Nucleus accumbens (tissue), 56 donors: ENCODE measurements at regions not wholly inside any gene's neighbourhood (a gene's known extent, or its start where the extent isn't known, plus 50 kb on each side); places are given as distances from the start of the nearest gene placed in this dataset.

Experiments
- DNase-seq, 56 donors: peaks; one replicate each; lab custom pipeline; 2025; lab: John Stamatoyannopoulos, UW

DNA sequence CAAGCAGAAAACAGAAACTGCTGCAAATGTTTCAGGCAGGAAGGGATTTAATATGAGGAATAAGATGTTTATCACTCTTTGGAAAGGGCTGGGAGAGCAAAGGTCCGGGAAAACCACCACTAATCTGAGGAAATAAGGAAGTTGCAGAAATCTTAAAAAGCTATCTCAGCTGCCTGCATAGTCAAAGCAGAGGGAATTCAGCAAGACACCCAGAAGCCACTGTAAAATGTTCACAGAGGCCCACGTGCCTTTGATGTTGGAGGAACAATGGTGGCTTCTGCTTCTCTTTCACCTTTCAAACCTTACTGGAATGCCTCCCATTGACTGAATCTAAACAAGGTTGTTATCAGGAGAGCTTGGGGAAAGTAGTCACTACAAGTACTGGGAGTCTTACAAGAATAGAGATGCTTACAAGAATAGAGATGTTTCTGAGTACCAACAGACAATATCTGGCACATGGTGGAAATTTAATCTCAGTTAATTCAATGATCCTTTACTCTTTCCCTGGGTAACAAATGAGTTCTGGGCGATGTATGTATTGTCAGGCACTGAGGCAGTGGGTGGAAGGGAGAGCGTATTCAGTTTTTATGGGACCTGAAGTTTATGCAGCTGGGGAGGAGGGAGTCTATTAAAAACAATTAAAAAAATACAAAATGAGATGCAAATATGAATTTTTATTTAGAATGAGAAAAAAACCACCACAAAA is 56.1 kb upstream of the MED13 start:
- no peak for DNase-seq

DNA sequence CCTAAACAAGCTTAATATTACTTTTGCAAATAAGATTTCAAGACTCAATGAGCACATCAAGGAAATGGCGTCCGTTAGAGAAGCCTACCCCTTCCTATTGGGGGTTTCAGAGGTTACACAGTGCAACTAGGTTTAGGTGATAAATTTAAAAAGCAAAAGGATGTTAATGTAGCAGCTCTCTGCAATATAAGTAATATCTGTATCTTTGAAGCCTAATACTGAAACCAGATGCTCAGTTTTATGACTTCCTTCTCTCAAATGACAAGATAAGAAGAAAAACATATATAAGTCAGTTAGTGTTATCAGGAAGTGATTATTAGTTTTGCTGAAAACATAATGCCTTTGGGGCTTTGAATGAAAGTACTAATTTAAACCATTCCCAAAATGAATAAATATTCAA is 54.3 kb upstream of the MED13 start:
- no peak for DNase-seq
